Heart left ventricle (tissue), 13 donors: ENCODE measurements at regions not wholly inside any gene's neighbourhood (a gene's known extent, or its start where the extent isn't known, plus 50 kb on each side); places are given as distances from the start of the nearest gene placed in this dataset.
"Not testable (repeated sequence)": the region's sequence is repeated elsewhere in the genome, so short reads cannot be mapped to it uniquely, and the experiment has no call there.

Experiments
- CTCF ChIP-seq, 12 donors: fragments of 200-600 bp; sonication (generic) in 4 of 12; IDR thresholded peaks; one replicate each; pipeline versions ENCODE4 v1.5.0 to v1.8.0; 2018 to 2022; ENCODE audit warnings: antibody characterized with exemption in 12 of 12, mild to moderate bottlenecking in 5 of 12
- POLR2A ChIP-seq, 2 donors: fragments of 450-650 bp; IDR thresholded peaks; one replicate each; pipeline ENCODE4 v1.6.1; 2017; ENCODE audit warnings: antibody characterized with exemption in 2 of 2, mild to moderate bottlenecking in 2 of 2, moderate library complexity in 2 of 2
- donor health status: ischemic (EF 13 %, LVEDD 7.1; RV severe dilation, severe dysfunction).
- donor health status: DM: no; HTN: yes; CAD: no.
- donor health status: DM: no; HTN: no; CAD: no.
- donor health status: ischemic (EF 25% LVEDD 6.9; RV normal size, moderate dysfunction).
- donor health status: ischemic (EF 25% LVEDD 5.7; RV mildly dilated, moderate dysfunction).
- donor health status: ischemic (EF 35%, LVEDD 5.7; RV mildly dilated, moderate dysfunction).
- donor health status: nonischemic (EF 11% LVEDD 7.7; RV severe dilation, severe dysfunction).
- donor health status: DM: yes; HTN: yes; CAD: no.
- donor health status: PGD.
- donor health status: ischemic (EF 29% LVEDD 5.4; RV normal size, mild dysfunction).
- donor health status: nonischemic (EF 23%, LVEDD 6.1; RV moderate dilation, normal function).

- not testable (repeated sequence) for TF ChIP-seq CTCF, POLR2A (IDR thresholded peaks at IDR 0.05)
Observed at GRCh38 chr4:53699310-53699709, 108.0 kb upstream of the LNX1 start.
